ENCODE measurements at regions not wholly inside any gene's neighbourhood (a gene's known extent, or its start where the extent isn't known, plus 50 kb on each side); places are given as distances from the start of the nearest gene placed in this dataset.

DNA sequence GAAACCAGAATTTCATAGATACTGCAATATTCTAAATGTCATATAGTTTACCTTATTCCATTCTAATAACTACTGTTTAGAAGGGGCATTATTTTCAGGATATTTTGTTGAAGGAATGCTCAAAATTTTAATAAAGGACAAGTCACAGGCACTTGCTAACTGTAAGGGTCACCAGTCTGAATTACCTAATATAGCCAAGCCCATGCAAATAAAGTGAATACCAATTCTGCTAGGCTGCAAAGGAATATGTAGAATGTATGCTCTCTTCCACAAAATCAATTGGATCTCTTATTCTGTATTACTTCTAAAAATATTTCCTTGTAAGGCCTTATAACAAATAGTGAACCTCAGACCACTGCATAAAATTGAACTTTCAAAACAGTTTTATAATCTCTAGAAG, 52.3 kb upstream of the FAT4 start:
- TF ChIP-seq, protein P1, sequence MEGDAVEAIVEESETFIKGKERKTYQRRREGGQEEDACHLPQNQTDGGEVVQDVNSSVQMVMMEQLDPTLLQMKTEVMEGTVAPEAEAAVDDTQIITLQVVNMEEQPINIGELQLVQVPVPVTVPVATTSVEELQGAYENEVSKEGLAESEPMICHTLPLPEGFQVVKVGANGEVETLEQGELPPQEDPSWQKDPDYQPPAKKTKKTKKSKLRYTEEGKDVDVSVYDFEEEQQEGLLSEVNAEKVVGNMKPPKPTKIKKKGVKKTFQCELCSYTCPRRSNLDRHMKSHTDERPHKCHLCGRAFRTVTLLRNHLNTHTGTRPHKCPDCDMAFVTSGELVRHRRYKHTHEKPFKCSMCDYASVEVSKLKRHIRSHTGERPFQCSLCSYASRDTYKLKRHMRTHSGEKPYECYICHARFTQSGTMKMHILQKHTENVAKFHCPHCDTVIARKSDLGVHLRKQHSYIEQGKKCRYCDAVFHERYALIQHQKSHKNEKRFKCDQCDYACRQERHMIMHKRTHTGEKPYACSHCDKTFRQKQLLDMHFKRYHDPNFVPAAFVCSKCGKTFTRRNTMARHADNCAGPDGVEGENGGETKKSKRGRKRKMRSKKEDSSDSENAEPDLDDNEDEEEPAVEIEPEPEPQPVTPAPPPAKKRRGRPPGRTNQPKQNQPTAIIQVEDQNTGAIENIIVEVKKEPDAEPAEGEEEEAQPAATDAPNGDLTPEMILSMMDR (IDR thresholded peaks at IDR 0.05; ENCODE audit: insufficient read depth, low read depth, low read length, missing control alignments): no peak

DNA sequence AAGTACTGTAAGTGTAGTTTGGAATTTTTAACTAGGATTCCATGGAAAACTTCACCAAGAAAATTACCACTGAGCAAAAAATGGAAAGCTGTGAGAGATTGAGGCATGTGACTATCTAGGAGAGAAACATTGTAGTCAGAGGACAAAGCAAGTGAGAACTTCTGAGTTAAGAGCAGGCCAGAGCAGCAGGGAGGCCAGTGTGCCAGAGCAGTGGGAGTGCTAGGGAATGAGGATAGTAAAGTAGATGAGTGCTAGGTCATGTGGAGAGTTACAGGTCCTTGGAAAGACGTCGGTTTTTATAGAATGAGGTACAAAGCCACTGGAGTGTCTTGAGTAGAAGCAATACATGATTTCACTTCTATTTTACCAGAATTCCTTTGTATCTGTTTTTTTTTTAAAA, 52.7 kb upstream of the FAT4 start:
- TF ChIP-seq, protein P1 (IDR thresholded peaks at IDR 0.05; ENCODE audit: insufficient read depth, low read depth, low read length, missing control alignments): no peak
- H3K4me3 ChIP-seq (ENCODE audit: low read length): no peak overlapping the region
- DNase-seq (ENCODE audit: low read depth): no peak

More for the DNA sequence above, 52.3 kb upstream of the FAT4 start:
- H3K4me3 ChIP-seq (ENCODE audit: low read length): no peak overlapping the region
- no peak for DNase-seq (ENCODE audit: low read depth)

DNA sequence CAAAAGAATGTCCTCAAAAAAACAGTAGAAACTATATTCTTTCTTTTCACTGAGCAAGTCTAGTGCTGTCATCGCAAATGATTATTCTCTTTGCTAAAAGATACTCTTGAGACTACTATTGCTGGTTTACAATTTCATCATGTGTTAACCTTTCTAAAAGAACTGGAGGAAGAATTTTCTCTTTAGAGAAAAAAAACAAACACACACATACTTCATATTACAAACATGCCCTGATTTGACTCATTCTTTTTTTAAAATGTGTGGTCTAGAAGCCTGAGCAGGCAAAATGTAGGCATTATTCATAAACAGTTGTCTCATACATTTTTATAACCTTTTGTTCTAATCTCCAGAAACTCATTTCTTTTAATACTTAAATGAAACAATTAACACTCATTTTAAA, 60.6 kb upstream of the FAT4 start:
- DNase-seq (ENCODE audit: low read depth): peak; percentile 60
- no peak overlapping the region for H3K4me3 ChIP-seq (ENCODE audit: low read length)
- TF ChIP-seq, protein P1 (IDR thresholded peaks at IDR 0.05; ENCODE audit: insufficient read depth, low read depth, low read length, missing control alignments): no peak

DNA sequence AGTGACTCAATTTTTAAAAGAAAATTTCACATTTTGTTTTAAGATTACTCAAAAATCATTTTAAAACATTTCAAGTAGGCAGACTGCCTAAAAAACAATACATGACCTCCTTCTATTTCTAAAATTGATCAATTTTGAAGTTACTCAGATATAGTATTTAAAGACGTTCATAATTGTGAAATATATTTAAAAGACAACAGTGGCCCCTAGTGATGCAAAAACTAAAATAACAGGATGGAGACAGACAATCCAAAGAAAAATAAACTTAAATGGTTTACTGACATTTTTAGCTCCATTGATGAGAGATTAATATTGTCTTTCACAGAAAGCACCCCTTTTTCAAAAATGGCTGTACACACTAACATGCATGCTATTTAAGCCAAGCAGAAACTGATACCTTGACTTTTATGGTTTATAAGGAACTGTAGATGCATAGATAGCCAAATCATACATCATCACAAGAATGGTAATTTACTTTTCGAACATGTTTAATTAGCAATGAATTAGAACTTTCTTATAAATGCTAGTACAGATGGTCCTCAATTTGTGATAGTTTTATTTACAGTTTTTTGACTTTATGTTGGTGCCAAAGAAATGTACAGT, 69.8 kb upstream of the FAT4 start:
- peak; percentile 42 for DNase-seq (ENCODE audit: low read depth)
- H3K4me3 ChIP-seq (ENCODE audit: low read length): no peak overlapping the region
- TF ChIP-seq, protein P1 (IDR thresholded peaks at IDR 0.05; ENCODE audit: insufficient read depth, low read depth, low read length, missing control alignments): peak; percentile 25

DNA sequence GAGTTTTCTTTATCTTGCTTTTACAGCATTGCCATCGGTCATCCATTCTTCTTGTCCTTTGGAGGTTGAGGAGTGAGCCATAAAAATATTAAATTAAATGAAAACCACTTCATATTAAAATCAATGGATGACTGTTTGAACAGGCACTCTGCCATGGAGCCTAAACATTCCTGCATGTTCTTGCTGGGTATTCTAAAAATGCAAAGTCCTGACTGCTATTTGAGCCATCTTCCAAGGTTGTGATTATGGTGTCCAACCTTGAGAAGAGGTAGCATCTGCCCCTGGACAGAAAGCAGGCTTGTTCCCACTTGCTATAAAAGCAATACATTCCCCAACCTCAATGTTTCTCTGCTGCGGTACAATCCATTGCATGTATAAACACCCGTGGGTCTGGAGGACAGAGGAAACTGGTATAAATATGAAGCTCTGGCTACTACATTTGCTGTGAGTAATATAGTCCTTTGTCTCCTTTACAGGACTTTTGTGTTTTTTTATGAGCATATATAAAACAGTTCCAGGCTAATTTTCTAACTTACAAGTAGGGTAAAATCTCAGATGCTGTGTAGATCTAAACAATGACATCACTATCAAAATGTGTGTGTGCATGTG, 70.9 kb upstream of the FAT4 start:
- no peak overlapping the region for H3K4me3 ChIP-seq (ENCODE audit: low read length)
- TF ChIP-seq, protein P1 (IDR thresholded peaks at IDR 0.05; ENCODE audit: insufficient read depth, low read depth, low read length, missing control alignments): no peak
- peak; percentile 30 for DNase-seq (ENCODE audit: low read depth)

DNA sequence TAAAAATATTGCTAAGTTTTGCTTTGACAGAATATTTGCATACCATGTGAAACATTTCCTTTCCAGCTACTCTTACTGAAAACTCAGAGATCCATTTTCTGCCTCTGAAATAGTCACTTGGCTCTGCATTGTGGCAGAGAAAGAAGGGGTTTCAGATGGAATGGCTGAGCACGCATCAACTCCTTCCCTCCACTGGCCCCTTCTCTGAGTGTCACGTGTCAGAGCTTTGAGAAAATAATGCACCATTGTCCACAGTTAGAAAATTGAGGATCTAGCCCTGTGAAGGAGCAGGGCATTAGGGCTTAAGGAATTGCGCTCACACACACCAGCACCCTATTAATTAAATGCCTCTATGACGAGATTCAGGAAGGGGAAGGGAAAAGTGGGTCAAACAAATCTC, 78.8 kb upstream of the FAT4 start:
- H3K4me3 ChIP-seq (ENCODE audit: low read length): no peak overlapping the region
- DNase-seq (ENCODE audit: low read depth): no peak
- TF ChIP-seq, protein P1 (IDR thresholded peaks at IDR 0.05; ENCODE audit: insufficient read depth, low read depth, low read length, missing control alignments): no peak

DNA sequence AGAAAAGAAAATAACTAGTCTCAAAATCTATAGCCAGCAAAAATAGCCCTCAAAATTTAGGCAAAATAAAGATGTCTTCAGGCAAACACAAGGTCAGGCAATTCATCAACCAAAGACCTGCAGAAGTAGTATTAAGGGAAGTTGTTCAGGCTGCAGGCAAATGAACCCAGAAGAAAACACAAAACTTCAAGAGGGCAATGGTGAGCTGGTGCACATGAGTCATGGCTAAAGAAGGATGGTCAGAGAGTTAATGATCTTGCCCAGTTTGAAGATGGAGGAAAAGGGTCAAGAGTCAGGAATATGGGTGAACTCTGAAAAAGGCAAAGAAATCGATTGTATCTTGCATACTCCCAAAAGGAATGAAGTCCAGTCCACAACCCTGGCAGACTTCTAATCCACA, 83.1 kb upstream of the FAT4 start:
- TF ChIP-seq, protein P1 (IDR thresholded peaks at IDR 0.05; ENCODE audit: insufficient read depth, low read depth, low read length, missing control alignments): no peak
- DNase-seq (ENCODE audit: low read depth): no peak
- no peak overlapping the region for H3K4me3 ChIP-seq (ENCODE audit: low read length)
